SK-N-SH treated with all-trans-retinoic acid at 6 μM for 48 hours (cell line): ENCODE measurements at regions not wholly inside any gene's neighbourhood (a gene's known extent, or its start where the extent isn't known, plus 50 kb on each side); places are given as distances from the start of the nearest gene placed in this dataset.

Experiments used
- ARNTL ChIP-seq: fragments of 450-650 bp; formaldehyde crosslinking; IDR thresholded peaks from 2 replicates; pipeline ENCODE4 v1.5.0; 2020; ENCODE audit warnings: low read depth, mild to moderate bottlenecking, moderate library complexity, borderline replicate concordance
- CREB5 ChIP-seq: fragments of 250-450 bp; sonication (Bioruptor Pico); IDR thresholded peaks from 2 replicates; pipeline ENCODE4 v1.5.1; 2020; ENCODE audit warnings: low read depth, mild to moderate bottlenecking, moderate library complexity
- CSDC2 ChIP-seq: fragments of 250-450 bp; sonication (Bioruptor Pico); IDR thresholded peaks from 2 replicates; pipeline ENCODE4 v1.5.0; 2020; ENCODE audit warnings: mild to moderate bottlenecking, moderate library complexity
- OSR1 ChIP-seq: fragments of 250-450 bp; sonication (Bioruptor Pico); IDR thresholded peaks from 2 replicates; pipeline ENCODE4 v1.8.0; 2022; ENCODE audit warnings: moderate library complexity, mild to moderate bottlenecking, inconsistent platforms
- TCF4 ChIP-seq: fragments of 250-450 bp; sonication (Bioruptor Pico); IDR thresholded peaks from 2 replicates; pipeline ENCODE4 v1.8.0; 2021; ENCODE audit warnings: mild to moderate bottlenecking, moderate library complexity, borderline replicate concordance
- ZFP3 ChIP-seq: fragments of 250-450 bp; sonication (Bioruptor Pico); IDR thresholded peaks from 2 replicates; pipeline ENCODE4 v1.5.0; 2020; ENCODE audit warnings: mild to moderate bottlenecking, moderate library complexity
- ZFP30 ChIP-seq: fragments of 450-650 bp; formaldehyde crosslinking; IDR thresholded peaks from 2 replicates; pipeline ENCODE4 v1.5.0; 2022; ENCODE audit warnings: mild to moderate bottlenecking, moderate library complexity
- ZNF8 ChIP-seq: fragments of 450-650 bp; formaldehyde crosslinking; IDR thresholded peaks from 2 replicates; pipeline ENCODE4 v1.5.0; 2020; ENCODE audit warnings: mild to moderate bottlenecking, moderate library complexity
- TF ChIP-seq, protein P1 (sequence below): fragments of 250-450 bp; sonication (Bioruptor Pico); IDR thresholded peaks from 2 replicates; pipeline ENCODE4 v1.8.0; 2020; ENCODE audit warnings: mild to moderate bottlenecking, moderate library complexity, borderline replicate concordance

DNA sequence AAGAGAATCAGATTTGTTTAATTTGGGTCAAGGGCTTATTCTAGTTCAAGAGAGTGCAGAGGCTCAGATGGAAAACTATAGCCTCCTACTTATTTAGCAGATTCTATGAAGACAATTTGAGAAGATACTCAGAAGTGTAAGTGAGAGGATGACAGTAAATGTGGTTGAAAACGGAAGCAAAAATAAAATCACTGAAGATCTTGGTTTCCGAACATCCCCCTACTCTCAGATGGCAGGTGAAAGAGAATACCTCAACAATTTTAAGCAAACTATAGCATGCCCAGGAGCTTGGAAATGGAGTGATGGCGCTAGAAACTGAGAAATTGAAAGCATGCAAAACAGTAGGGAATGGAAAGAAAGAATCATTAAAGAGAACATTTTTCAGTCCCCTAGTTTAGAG is 705.5 kb upstream of the CDH8 start:
- TF ChIP-seq, protein P1, sequence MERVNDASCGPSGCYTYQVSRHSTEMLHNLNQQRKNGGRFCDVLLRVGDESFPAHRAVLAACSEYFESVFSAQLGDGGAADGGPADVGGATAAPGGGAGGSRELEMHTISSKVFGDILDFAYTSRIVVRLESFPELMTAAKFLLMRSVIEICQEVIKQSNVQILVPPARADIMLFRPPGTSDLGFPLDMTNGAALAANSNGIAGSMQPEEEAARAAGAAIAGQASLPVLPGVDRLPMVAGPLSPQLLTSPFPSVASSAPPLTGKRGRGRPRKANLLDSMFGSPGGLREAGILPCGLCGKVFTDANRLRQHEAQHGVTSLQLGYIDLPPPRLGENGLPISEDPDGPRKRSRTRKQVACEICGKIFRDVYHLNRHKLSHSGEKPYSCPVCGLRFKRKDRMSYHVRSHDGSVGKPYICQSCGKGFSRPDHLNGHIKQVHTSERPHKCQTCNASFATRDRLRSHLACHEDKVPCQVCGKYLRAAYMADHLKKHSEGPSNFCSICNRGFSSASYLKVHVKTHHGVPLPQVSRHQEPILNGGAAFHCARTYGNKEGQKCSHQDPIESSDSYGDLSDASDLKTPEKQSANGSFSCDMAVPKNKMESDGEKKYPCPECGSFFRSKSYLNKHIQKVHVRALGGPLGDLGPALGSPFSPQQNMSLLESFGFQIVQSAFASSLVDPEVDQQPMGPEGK, result no peak
- no peak for TF ChIP-seq TCF4 (CRISPR knock-in tag)
- no peak for TF ChIP-seq ZNF8 (CRISPR knock-in tag)
- no peak for TF ChIP-seq CSDC2
- TF ChIP-seq ARNTL (CRISPR knock-in tag), result no peak
- TF ChIP-seq CREB5 (CRISPR knock-in tag), result no peak
- TF ChIP-seq ZFP3 (CRISPR knock-in tag), result no peak
- no peak for TF ChIP-seq OSR1 (CRISPR knock-in tag)
- TF ChIP-seq ZFP30 (CRISPR knock-in tag), result no peak
